ENCODE measurements at regions not wholly inside any gene's neighbourhood (a gene's known extent, or its start where the extent isn't known, plus 50 kb on each side); places are given as distances from the start of the nearest gene placed in this dataset.

GRCh38 chr18:76691800-76692199 lies 130.6 kb upstream of the ZNF236 start:
- TF ChIP-seq, protein P1, sequence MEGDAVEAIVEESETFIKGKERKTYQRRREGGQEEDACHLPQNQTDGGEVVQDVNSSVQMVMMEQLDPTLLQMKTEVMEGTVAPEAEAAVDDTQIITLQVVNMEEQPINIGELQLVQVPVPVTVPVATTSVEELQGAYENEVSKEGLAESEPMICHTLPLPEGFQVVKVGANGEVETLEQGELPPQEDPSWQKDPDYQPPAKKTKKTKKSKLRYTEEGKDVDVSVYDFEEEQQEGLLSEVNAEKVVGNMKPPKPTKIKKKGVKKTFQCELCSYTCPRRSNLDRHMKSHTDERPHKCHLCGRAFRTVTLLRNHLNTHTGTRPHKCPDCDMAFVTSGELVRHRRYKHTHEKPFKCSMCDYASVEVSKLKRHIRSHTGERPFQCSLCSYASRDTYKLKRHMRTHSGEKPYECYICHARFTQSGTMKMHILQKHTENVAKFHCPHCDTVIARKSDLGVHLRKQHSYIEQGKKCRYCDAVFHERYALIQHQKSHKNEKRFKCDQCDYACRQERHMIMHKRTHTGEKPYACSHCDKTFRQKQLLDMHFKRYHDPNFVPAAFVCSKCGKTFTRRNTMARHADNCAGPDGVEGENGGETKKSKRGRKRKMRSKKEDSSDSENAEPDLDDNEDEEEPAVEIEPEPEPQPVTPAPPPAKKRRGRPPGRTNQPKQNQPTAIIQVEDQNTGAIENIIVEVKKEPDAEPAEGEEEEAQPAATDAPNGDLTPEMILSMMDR (IDR thresholded peaks at IDR 0.05) = no peak
- no peak for TF ChIP-seq ELF1 (IDR thresholded peaks at IDR 0.05)
- no peak for TF ChIP-seq YY1 (IDR thresholded peaks at IDR 0.05; ENCODE audit: low read depth)
- no peak for TF ChIP-seq POLR2AphosphoS5 (IDR thresholded peaks at IDR 0.05; ENCODE audit: low read depth, low read length)
- no peak for TF ChIP-seq RXRA (IDR thresholded peaks at IDR 0.05; ENCODE audit: borderline replicate concordance, low read depth)
- TF ChIP-seq TAF1 (IDR thresholded peaks at IDR 0.05; ENCODE audit: borderline replicate concordance, low read depth, low read length) = no peak
- no peak for TF ChIP-seq TEAD4 (IDR thresholded peaks at IDR 0.05; ENCODE audit: borderline replicate concordance, insufficient read depth)
- TF ChIP-seq RFX5 (IDR thresholded peaks at IDR 0.05; ENCODE audit: low read length) = no peak
- TF ChIP-seq USF1 (IDR thresholded peaks at IDR 0.05; ENCODE audit: borderline replicate concordance, low read depth) = no peak
- no peak for TF ChIP-seq FOXM1 (IDR thresholded peaks at IDR 0.05; ENCODE audit: low read depth)
- no peak for TF ChIP-seq REST (IDR thresholded peaks at IDR 0.05; ENCODE audit: low read depth, low read length)
- no peak for TF ChIP-seq RAD21 (IDR thresholded peaks at IDR 0.05; ENCODE audit: low read length)

All from SK-N-SH (cell line).